Right lobe of liver (tissue), 6 donors: ENCODE measurements at regions not wholly inside any gene's neighbourhood (a gene's known extent, or its start where the extent isn't known, plus 50 kb on each side); places are given as distances from the start of the nearest gene placed in this dataset.

ENCODE experiments used
- ATAC-seq, 4 donors: fragments of 200-7000 bp; cut with Tn5 transposase; one replicate each; pipeline ENCODE4 v1.9.1; 2020; ENCODE audit warnings: mild to moderate bottlenecking in 4 of 4, moderate library complexity in 4 of 4
- DNase-seq, 3 donors: peaks; one replicate each; pipeline ENCODE4 v3.0.0-alpha.2; 2020
- H3K27ac ChIP-seq, 3 donors: fragments of 200-600 bp; one replicate each; pipeline ENCODE4 v1.8.0; 2022
- H3K27me3 ChIP-seq, 2 donors: fragments of 200-600 bp; one replicate each; pipeline ENCODE4 v1.8.0; 2022
- H3K36me3 ChIP-seq, 4 donors: fragments of 200-600 bp; sonication (generic) in 1 of 4; one replicate each; pipeline versions ENCODE4 v1.5.1 to v1.8.0; 2017 to 2022; ENCODE audit warnings: control low read depth in 1 of 4
- H3K4me1 ChIP-seq, 4 donors: fragments of 200-600 bp; sonication (generic) in 1 of 4; one replicate each; pipeline versions ENCODE4 v1.5.1 to v1.8.0; 2017 to 2022; ENCODE audit warnings: control low read depth in 1 of 4
- H3K4me3 ChIP-seq, 3 donors: fragments of 200-600 bp; one replicate each; pipeline ENCODE4 v1.8.0; 2022
- H3K9me3 ChIP-seq, 4 donors: fragments of 200-600 bp; sonication (generic) in 1 of 4; one replicate each; pipeline versions ENCODE4 v1.5.1 to v1.8.0; 2017 to 2022; ENCODE audit warnings: control low read depth in 1 of 4
- POLR2A ChIP-seq: fragments of 450-650 bp; IDR thresholded peaks from one replicate; pipeline ENCODE4 v1.6.1; 2017; ENCODE audit warnings: antibody characterized with exemption, mild to moderate bottlenecking
- WGBS: methylation state at CpG from one replicate; pipeline ENCODE4 v1.1.6; 2018; ENCODE audit warnings: low coverage, low lambda C conversion rate; ENCODE audit not compliant: insufficient coverage; ENCODE audit errors: missing lambda C conversion rate; 5-methylcytosine and 5-hydroxymethylcytosine counted together
- intact Hi-C, 2 donors: fragments of 100-400 bp; cut with DNase I; formaldehyde crosslinking; loops; one replicate each; pipeline versions ENCODE4 v1.11.2 to v1.14.1; 2022
- TF ChIP-seq, protein P1 (sequence below), 4 donors: fragments of 200-600 bp in 3 of 4; fragments of 450-650 bp in 1 of 4; IDR thresholded peaks; one replicate each; pipeline versions ENCODE4 v1.5.1 to v1.8.0; 2016 to 2022; ENCODE audit warnings: antibody characterized with exemption in 4 of 4, mild to moderate bottlenecking in 2 of 4
- donor health status: DM: no; HTN: yes; CAD: no.
- donor health status: DM: no; HTN: no; CAD: no.
- donor health status: DM: no; HTN: no; CAD: no.
- donor health status: DM: no; HTN: yes; CAD: no.
- donor health status: DM: no; HTN: yes; CAD: no.

DNA sequence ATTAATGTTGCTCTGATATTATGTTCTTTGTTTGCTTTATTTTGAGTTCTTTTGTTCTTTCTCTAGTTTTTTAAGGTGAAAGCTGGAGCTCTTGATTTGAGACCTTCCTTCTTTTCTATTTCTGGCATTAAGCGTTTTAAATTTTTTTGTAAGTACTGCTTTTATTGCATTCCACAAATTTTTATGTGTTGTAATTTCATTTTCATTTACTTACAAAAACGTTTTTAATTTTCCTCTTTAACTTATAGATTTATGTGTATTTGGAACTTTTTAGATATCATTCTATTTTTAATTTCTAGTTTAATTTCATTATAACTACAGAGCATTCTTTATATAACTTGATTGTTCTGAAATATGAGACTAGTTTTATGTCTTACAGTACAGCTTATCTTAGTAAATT, 395.6 kb downstream of the ETV1 start:
- DNase-seq: no peak
- no peak overlapping the region for H3K4me3 ChIP-seq
- ATAC-seq: no peak
- no peaks in the 10 kb centered on the region for H3K27me3 ChIP-seq
- no peak for TF ChIP-seq POLR2A
- TF ChIP-seq, protein P1, sequence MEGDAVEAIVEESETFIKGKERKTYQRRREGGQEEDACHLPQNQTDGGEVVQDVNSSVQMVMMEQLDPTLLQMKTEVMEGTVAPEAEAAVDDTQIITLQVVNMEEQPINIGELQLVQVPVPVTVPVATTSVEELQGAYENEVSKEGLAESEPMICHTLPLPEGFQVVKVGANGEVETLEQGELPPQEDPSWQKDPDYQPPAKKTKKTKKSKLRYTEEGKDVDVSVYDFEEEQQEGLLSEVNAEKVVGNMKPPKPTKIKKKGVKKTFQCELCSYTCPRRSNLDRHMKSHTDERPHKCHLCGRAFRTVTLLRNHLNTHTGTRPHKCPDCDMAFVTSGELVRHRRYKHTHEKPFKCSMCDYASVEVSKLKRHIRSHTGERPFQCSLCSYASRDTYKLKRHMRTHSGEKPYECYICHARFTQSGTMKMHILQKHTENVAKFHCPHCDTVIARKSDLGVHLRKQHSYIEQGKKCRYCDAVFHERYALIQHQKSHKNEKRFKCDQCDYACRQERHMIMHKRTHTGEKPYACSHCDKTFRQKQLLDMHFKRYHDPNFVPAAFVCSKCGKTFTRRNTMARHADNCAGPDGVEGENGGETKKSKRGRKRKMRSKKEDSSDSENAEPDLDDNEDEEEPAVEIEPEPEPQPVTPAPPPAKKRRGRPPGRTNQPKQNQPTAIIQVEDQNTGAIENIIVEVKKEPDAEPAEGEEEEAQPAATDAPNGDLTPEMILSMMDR (IDR thresholded peaks at IDR 0.05): no peak
- 35% methylated on average over 2 of the region's 2 CpGs for WGBS
- H3K9me3 ChIP-seq: no peaks in the 10 kb centered on the region
- no peak overlapping the region for H3K27ac ChIP-seq
- intact Hi-C loops: no loop called here
- H3K4me1 ChIP-seq: no peaks in the 10 kb centered on the region
- no peaks in the 10 kb centered on the region for H3K36me3 ChIP-seq

DNA sequence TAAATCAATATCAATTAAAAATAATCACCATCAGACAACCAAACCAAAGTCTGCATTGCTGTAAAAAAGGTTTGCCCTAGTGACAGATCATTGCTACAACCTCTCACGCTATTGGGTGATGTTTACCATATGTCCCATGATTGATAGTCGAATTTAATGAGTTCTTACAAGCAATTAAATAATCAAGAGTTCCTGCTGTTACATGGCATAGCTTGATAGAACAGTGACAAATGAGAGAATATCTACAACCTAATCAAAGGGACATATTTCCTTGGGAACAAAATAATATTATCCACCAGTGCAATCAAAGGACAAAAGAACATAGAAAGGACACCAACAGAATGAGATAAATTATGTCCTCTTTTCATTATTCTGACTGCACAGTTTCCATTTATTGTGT, 387.4 kb downstream of the ETV1 start:
- Histone ChIP-seq H3K9me3 (no peaks in the 10 kb centered on the region), H3K4me3 (no peak overlapping the region), H3K4me1 (no peaks in the 10 kb centered on the region), H3K36me3 (no peaks in the 10 kb centered on the region), H3K27ac (no peak overlapping the region), H3K27me3 (no peaks in the 10 kb centered on the region)
- TF ChIP-seq, protein P1 (IDR thresholded peaks at IDR 0.05): no peak
- TF ChIP-seq POLR2A: no peak
- no peak for ATAC-seq
- intact Hi-C loops: no loop called here
- DNase-seq: no peak
- 39% methylated on average over 2 of the region's 2 CpGs for WGBS

DNA sequence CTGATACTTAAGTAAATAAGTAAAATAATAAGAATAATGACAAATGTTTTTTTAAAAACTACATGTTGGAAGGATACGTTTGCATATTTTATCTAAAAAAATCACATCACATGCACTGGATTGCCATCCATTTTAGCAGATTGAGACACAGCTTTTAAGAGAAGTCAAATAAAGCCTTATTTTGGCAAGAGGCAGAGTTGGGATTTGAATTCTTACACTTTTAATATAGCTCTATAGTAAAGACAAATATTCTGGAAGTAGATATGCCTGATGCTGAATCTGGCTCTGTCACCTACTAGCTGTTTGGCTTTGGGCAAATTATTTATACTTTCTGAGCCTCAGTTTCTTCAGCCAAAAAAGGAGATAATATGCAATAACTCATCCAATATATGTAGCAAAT, 386.4 kb downstream of the ETV1 start:
- no peak for DNase-seq
- Histone ChIP-seq H3K4me3 (no peak overlapping the region), H3K9me3 (no peaks in the 10 kb centered on the region), H3K27me3 (no peaks in the 10 kb centered on the region), H3K4me1 (no peaks in the 10 kb centered on the region), H3K36me3 (no peaks in the 10 kb centered on the region), H3K27ac (no peak overlapping the region)
- TF ChIP-seq POLR2A: no peak
- TF ChIP-seq, protein P1 (IDR thresholded peaks at IDR 0.05): no peak
- WGBS: 53% methylated on average over 1 of the region's 1 CpG
- intact Hi-C loops: no loop called here
- ATAC-seq: no peak

DNA sequence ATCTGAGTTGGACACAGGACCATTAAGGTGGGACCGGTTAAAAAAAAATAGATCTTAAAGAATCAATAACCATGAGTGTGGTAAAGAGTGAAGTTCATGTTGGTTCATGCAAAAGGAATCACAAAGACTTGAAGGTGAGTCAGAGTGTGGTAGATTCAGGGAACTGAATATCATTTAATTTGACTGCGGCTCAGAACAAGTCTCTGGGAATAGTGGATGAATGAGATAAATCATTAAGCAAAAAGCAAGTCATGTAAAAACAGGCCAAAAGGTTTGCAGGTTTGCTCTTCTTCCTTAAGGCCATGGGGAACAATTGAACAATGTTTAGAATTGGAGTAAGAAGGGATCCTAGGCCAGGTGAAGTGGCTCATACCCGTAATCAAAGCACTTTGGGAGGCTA, 385.8 kb downstream of the ETV1 start:
- Histone ChIP-seq H3K27ac (no peak overlapping the region), H3K4me3 (no peak overlapping the region), H3K27me3 (no peaks in the 10 kb centered on the region), H3K4me1 (no peaks in the 10 kb centered on the region), H3K9me3 (no peaks in the 10 kb centered on the region), H3K36me3 (no peaks in the 10 kb centered on the region)
- DNase-seq (no peak), ATAC-seq (no peak)
- 40% methylated on average over 3 of the region's 3 CpGs for WGBS
- intact Hi-C loops: no loop called here
- TF ChIP-seq, protein P1 (IDR thresholded peaks at IDR 0.05): no peak
- no peak for TF ChIP-seq POLR2A

DNA sequence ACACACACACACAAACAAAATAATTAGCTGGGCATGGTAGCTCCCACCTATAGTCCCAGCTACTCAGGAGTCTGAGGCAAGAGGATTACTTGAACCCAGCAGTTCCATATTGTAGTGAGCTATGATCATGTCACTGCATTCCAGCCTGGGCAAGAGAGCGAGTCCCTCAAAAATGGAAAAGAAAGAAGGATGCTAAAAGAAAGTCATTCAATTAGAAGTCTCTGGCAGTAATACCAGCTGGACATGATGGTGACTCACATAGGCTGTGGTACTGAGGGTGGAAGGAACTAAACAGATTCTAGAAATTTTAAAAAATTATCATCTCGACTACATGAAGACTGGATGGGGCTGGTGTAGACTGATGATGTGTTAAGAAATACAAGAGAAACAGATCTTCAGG, 385.3 kb downstream of the ETV1 start:
- DNase-seq: no peak
- no peaks in the 10 kb centered on the region for H3K9me3 ChIP-seq
- WGBS: 63% methylated on average over 2 of the region's 2 CpGs
- H3K27me3 ChIP-seq: no peaks in the 10 kb centered on the region
- no peaks in the 10 kb centered on the region for H3K36me3 ChIP-seq
- no peak overlapping the region for H3K4me3 ChIP-seq
- no peak for ATAC-seq
- no peak for TF ChIP-seq POLR2A
- TF ChIP-seq, protein P1 (IDR thresholded peaks at IDR 0.05): no peak
- no peak overlapping the region for H3K27ac ChIP-seq
- no peaks in the 10 kb centered on the region for H3K4me1 ChIP-seq
- intact Hi-C loops: no loop called here
